HCT116 (cell line): ENCODE measurements at regions not wholly inside any gene's neighbourhood (a gene's known extent, or its start where the extent isn't known, plus 50 kb on each side); places are given as distances from the start of the nearest gene placed in this dataset.

ENCODE experiments used
- ATAC-seq: fragments of 200-7000 bp; cut with Tn5 transposase; 2 replicates; pipeline ENCODE4 v1.9.1; 2020; ENCODE audit warnings: mild to moderate bottlenecking, moderate library complexity
- BruUV-seq: library from RNA; stranded (reverse); fragments of 400-500 nt; replicated peaks from 2 replicates; lab custom pipeline; 2021; lab: Mats Ljungman, UMichigan
- CTCF ChIA-PET: fragments of 300-600 bp; sonication (Branson Sonifier 250); formaldehyde crosslinking; loops from one replicate; lab custom pipeline; 2021; ENCODE audit warnings: antibody characterized with exemption; lab: Charles Lee
- POLR2A ChIA-PET: fragments of 300-600, 350-600 bp; sonication (Branson Sonifier 250); formaldehyde crosslinking; loops from one replicate; lab custom pipeline; 2021; ENCODE audit warnings: antibody characterized with exemption; lab: Charles Lee
- RAD21 ChIA-PET, 2 experiments: fragments of 300-600 bp; sonication (Branson Sonifier 250); formaldehyde crosslinking; loops; one replicate each; lab custom pipeline; 2023; ENCODE audit warnings: low total read pairs in 2 of 2; ENCODE audit not compliant: uncharacterized antibody in 2 of 2, unreplicated experiment in 2 of 2, low non-redundant PET in 1 of 2; lab: Charles Lee
- DNase-seq: peaks from one replicate; pipeline ENCODE4 v3.0.0-alpha.2; 2010; ENCODE audit warnings: low read depth, low spot score
- H2AFZ ChIP-seq: fragments of 200-600 bp; shearing (Covaris generic), sonication (generic); 2 replicates; pipeline ENCODE4 v1.6.1; 2017; ENCODE audit warnings: low read depth, mixed run types, mixed read lengths, antibody characterized with exemption, low read length; ENCODE audit not compliant: poor library complexity, severe bottlenecking
- H3K27ac ChIP-seq: 2 replicates; pipeline ENCODE4 v1.5.1; 2012; ENCODE audit warnings: low read depth, low read length
- H3K27me3 ChIP-seq: fragments of 200-600 bp; sonication (generic); 2 replicates; pipeline ENCODE4 v1.6.1; 2016; ENCODE audit warnings: mixed run types, low read length, mixed read lengths; ENCODE audit not compliant: insufficient read depth
- H3K36me3 ChIP-seq, 2 experiments: fragments of 200-500 bp in 1 of 2; fragments of 200-600 bp in 1 of 2; sonication (Bioruptor generic) in 1 of 2; sonication (generic) in 1 of 2; 2 replicates each; pipeline versions ENCODE4 v1.5.1 to v1.6.1; 2014 to 2016; ENCODE audit warnings: low read length in 2 of 2, inconsistent platforms in 1 of 2, mixed read lengths in 1 of 2, mixed run types in 1 of 2; ENCODE audit not compliant: insufficient read depth in 2 of 2, control insufficient read depth in 1 of 2
- H3K4me1 ChIP-seq, 2 experiments: fragments of 200-600 bp in 1 of 2; sonication (generic) in 1 of 2; 2 replicates each; pipeline versions ENCODE4 v1.5.1 to v1.6.1; 2012 to 2017; ENCODE audit warnings: low read length in 2 of 2, inconsistent platforms in 1 of 2, mild to moderate bottlenecking in 1 of 2, mixed read lengths in 1 of 2, mixed run types in 1 of 2, moderate library complexity in 1 of 2; ENCODE audit not compliant: insufficient read depth in 2 of 2, control insufficient read depth in 1 of 2
- H3K4me2 ChIP-seq: fragments of 200-600 bp; sonication (generic); 2 replicates; pipeline ENCODE4 v1.6.1; 2017; ENCODE audit warnings: mixed run types, low read length, mixed read lengths
- H3K4me3 ChIP-seq, 2 experiments: fragments of 200-600 bp in 1 of 2; sonication (generic) in 1 of 2; replicated peaks in 1 of 2; 2 replicates each; pipeline ENCODE4 v1.5.1; 2011 to 2016; ENCODE audit warnings: low read length in 2 of 2, control low read depth in 1 of 2, low read depth in 1 of 2, mild to moderate bottlenecking in 1 of 2, mixed read lengths in 1 of 2, mixed run types in 1 of 2
- H3K79me2 ChIP-seq: fragments of 200-600 bp; sonication (generic); 2 replicates; pipeline ENCODE4 v1.6.1; 2017; ENCODE audit warnings: mild to moderate bottlenecking, mixed run types, low read length, moderate library complexity, mixed read lengths; ENCODE audit not compliant: insufficient read depth
- H3K9ac ChIP-seq: fragments of 200-600 bp; sonication (generic); 2 replicates; pipeline ENCODE4 v1.6.1; 2016; ENCODE audit warnings: low read length, mixed read lengths
- H3K9me2 ChIP-seq: fragments of 200-600 bp; sonication (generic), shearing (Covaris generic); 2 replicates; pipeline ENCODE4 v1.6.1; 2017; ENCODE audit warnings: mixed run types, mild to moderate bottlenecking, moderate library complexity; ENCODE audit not compliant: insufficient read depth
- H3K9me3 ChIP-seq, 2 experiments: fragments of 200-500 bp in 1 of 2; fragments of 200-600 bp in 1 of 2; sonication (Bioruptor generic) in 1 of 2; sonication (generic) in 1 of 2; 2 replicates each; pipeline ENCODE4 v1.6.1; 2014 to 2017; ENCODE audit warnings: low read length in 2 of 2, mixed read lengths in 2 of 2, inconsistent platforms in 1 of 2, low read depth in 1 of 2, mild to moderate bottlenecking in 1 of 2, mixed run types in 1 of 2, moderate library complexity in 1 of 2; ENCODE audit not compliant: control insufficient read depth in 1 of 2, insufficient read depth in 1 of 2
- H4K20me1 ChIP-seq: fragments of 200-600 bp; sonication (generic), shearing (Covaris generic); 2 replicates; pipeline ENCODE4 v1.6.1; 2017; ENCODE audit warnings: mixed run types, mild to moderate bottlenecking, moderate library complexity; ENCODE audit not compliant: insufficient read depth
- CBX3 ChIP-seq: IDR thresholded peaks from 2 replicates; pipeline ENCODE4 v1.6.1; 2012; ENCODE audit warnings: low read depth
- CTCF ChIP-seq, 3 experiments: fragments of 200-600 bp in 1 of 3; sonication (generic) in 1 of 3; IDR thresholded peaks in 2 of 3; conservative IDR thresholded peaks in 1 of 3; 2 replicates each; pipeline ENCODE4 v1.5.1; 2012 to 2017; ENCODE audit warnings: low read depth in 2 of 3, low read length in 2 of 3, antibody characterized with exemption in 1 of 3, borderline replicate concordance in 1 of 3, control low read depth in 1 of 3, mild to moderate bottlenecking in 1 of 3, mixed read lengths in 1 of 3, mixed run types in 1 of 3, moderate library complexity in 1 of 3; ENCODE audit not compliant: insufficient read depth in 1 of 3
- EGR1 ChIP-seq: IDR thresholded peaks from 2 replicates; pipeline ENCODE4 v1.6.1; 2012; ENCODE audit warnings: low read depth
- ELF1 ChIP-seq: IDR thresholded peaks from 2 replicates; pipeline ENCODE4 v1.6.1; 2012; ENCODE audit warnings: low read depth, borderline replicate concordance
- EZH2 ChIP-seq: fragments of 200-600 bp; sonication (generic); IDR thresholded peaks from 2 replicates; pipeline ENCODE4 v1.6.1; 2017; ENCODE audit warnings: antibody characterized with exemption, mixed run types
- EZH2phosphoT487 ChIP-seq: fragments of 200-600 bp; IDR thresholded peaks from 2 replicates; pipeline ENCODE4 v1.6.1; 2018; ENCODE audit warnings: antibody characterized with exemption, borderline replicate concordance
- FOSL1 ChIP-seq: IDR thresholded peaks from 2 replicates; pipeline ENCODE4 v1.6.1; 2012; ENCODE audit warnings: low read depth
- JUND ChIP-seq: IDR thresholded peaks from 2 replicates; pipeline ENCODE4 v1.6.1; 2012
- RAD21 ChIP-seq: IDR thresholded peaks from 2 replicates; pipeline ENCODE4 v1.6.1; 2012; ENCODE audit warnings: low read depth, mild to moderate bottlenecking
- SIN3A ChIP-seq: IDR thresholded peaks from 2 replicates; pipeline ENCODE4 v1.6.1; 2012; ENCODE audit warnings: low read depth
- SP1 ChIP-seq: IDR thresholded peaks from 2 replicates; pipeline ENCODE4 v1.6.1; 2012; ENCODE audit warnings: low read depth
- SRF ChIP-seq: IDR thresholded peaks from 2 replicates; pipeline ENCODE4 v1.6.1; 2012; ENCODE audit warnings: low read depth
- TCF7L2 ChIP-seq: IDR thresholded peaks from 2 replicates; pipeline ENCODE4 v1.7.0; 2011; ENCODE audit warnings: borderline replicate concordance, inconsistent platforms; ENCODE audit not compliant: insufficient read depth, insufficient read length; ENCODE audit errors: extremely low read depth
- YY1 ChIP-seq: IDR thresholded peaks from 2 replicates; pipeline ENCODE4 v1.6.1; 2011; ENCODE audit warnings: low read length, low read depth, moderate library complexity, mild to moderate bottlenecking; ENCODE audit not compliant: insufficient replicate concordance; ENCODE audit errors: extremely low read depth
- ZBTB33 ChIP-seq: IDR thresholded peaks from 2 replicates; pipeline ENCODE4 v1.6.1; 2011; ENCODE audit warnings: mild to moderate bottlenecking, low read length, moderate library complexity; ENCODE audit not compliant: insufficient replicate concordance; ENCODE audit errors: extremely low read depth
- ZFX ChIP-seq: fragments of 450-650 bp; IDR thresholded peaks from 2 replicates; pipeline ENCODE4 v1.6.1; 2017
- ZNF274 ChIP-seq: fragments of 200-500 bp; sonication (Bioruptor generic); IDR thresholded peaks from 2 replicates; pipeline ENCODE4 v1.6.1; 2014; ENCODE audit warnings: mild to moderate bottlenecking, low read depth, low read length, inconsistent platforms
- intact Hi-C: fragments of 100-400 bp; cut with micrococcal nuclease; formaldehyde crosslinking; loops from 2 replicates; pipeline ENCODE4 v1.10.0; 2022

- peaks cover 19 to 22% of the 10 kb centered on the region in 2 experiments; a peak in 3 of 4 replicates for H3K9me3 ChIP-seq
- H3K36me3 ChIP-seq, result no peaks in the 10 kb centered on the region
- H3K27ac ChIP-seq, result no peak overlapping the region
- ATAC-seq, result no peak
- POLR2A ChIA-PET, result no interaction called here
- CTCF ChIA-PET, result no interaction called here
- no peaks in the 10 kb centered on the region for H3K27me3 ChIP-seq
- no peak overlapping the region for H2AFZ ChIP-seq
- intact Hi-C loops, result no loop called here
- H3K9me2 ChIP-seq, result no peaks in the 10 kb centered on the region
- no peaks in the 10 kb centered on the region for H3K4me1 ChIP-seq
- no peak overlapping the region for H3K4me2 ChIP-seq
- RAD21 ChIA-PET, result no interaction called here
- H3K79me2 ChIP-seq, result no peaks in the 10 kb centered on the region
- H4K20me1 ChIP-seq, result no peaks in the 10 kb centered on the region
- DNase-seq, result no peak
- no peak overlapping the region for H3K9ac ChIP-seq
- TF ChIP-seq EGR1, result no peak
- TF ChIP-seq EZH2, result no peak
- TF ChIP-seq TCF7L2, result no peak
- no peak for TF ChIP-seq ELF1
- no peak for TF ChIP-seq SP1
- no peak for TF ChIP-seq JUND
- TF ChIP-seq ZFX, result no peak
- TF ChIP-seq SIN3A, result no peak
- no peak for TF ChIP-seq RAD21
- no peak for TF ChIP-seq EZH2phosphoT487
- TF ChIP-seq SRF, result no peak
- no peak for TF ChIP-seq ZBTB33
- no peak for TF ChIP-seq ZNF274
- no peak for TF ChIP-seq FOSL1
- TF ChIP-seq CBX3, result no peak
- no peak for TF ChIP-seq YY1
- TF ChIP-seq CTCF (IDR thresholded peaks at IDR 0.05 in 2 of 3, conservative IDR thresholded peaks at IDR 0.05 in 1 of 3; ENCODE audit: borderline replicate concordance in 1 of 3, insufficient read depth in 1 of 3, low read depth in 2 of 3, low read length in 2 of 3), result no peak
- H3K4me3 ChIP-seq, result no peak overlapping the region
- BruUV-seq, result no TSS peak
These were observed 263.5 kb downstream of the FOXG1 start for GRCh38 chr14:29030121-29030520.
